ENCODE measurements at regions not wholly inside any gene's neighbourhood (a gene's known extent, or its start where the extent isn't known, plus 50 kb on each side); places are given as distances from the start of the nearest gene placed in this dataset.

DNA sequence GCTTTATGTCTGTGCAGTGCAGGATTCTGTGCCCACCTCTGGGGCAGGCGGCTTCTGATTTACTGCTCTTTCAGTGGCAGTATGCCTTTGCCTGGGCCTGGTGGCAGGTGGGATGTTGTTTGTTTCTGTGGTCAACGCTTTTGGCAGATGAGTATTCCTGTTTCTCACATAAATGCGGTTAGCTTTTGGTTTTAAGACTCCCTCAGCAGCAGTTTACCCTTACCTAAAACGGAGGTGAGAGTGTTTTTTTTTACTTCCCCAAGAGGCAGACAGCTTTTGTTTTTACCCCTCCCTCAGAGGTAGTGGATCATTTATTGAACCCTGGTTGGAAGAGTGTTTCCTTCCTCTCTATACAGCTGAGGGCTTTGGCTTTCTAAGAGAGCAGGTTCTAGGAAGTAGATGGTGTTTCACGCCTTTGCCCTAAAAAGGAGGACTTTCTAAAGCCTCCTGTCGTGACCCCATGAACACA lies 134.1 kb upstream of the PLSCR5 start:
- intact Hi-C loops (cut with micrococcal nuclease; ENCODE audit: unreplicated experiment) (no loop called here), in situ Hi-C loops (cut with HindIII; ENCODE audit: low pct_unique_long_range_greater_than_20kb, low sequenced_read_pairs) (no loop called here)
- Histone ChIP-seq H3K27me3 (ENCODE audit: control insufficient read depth, insufficient read depth, low read length) (no peaks in the 10 kb centered on the region), H3K27ac (ENCODE audit: low read length) (no peak overlapping the region), H3K4me1 (ENCODE audit: control insufficient read depth, insufficient read depth, low read length) (no peaks in the 10 kb centered on the region), H3K36me3 (ENCODE audit: control insufficient read depth, insufficient read depth, low read length) (no peaks in the 10 kb centered on the region), H3K4me3 (ENCODE audit: low read depth in 2 of 2, low read length in 2 of 2) (no peak overlapping the region), H3K9me3 (ENCODE audit: control insufficient read depth, insufficient read depth, low read depth, low read length) (peaks cover 4% of the 10 kb centered on the region; the same call in 1 of the 2 replicates)
- DNase-seq (ENCODE audit: low read depth, low spot score) (no peak), ATAC-seq (no peak)
- no peak for TF ChIP-seq SIN3A (IDR thresholded peaks at IDR 0.05; ENCODE audit: borderline replicate concordance, insufficient read depth, low read depth, low read length)
- POLR2A ChIA-PET: no interaction called here
- no TSS peak for BruUV-seq (replicated peaks)
- CTCF ChIA-PET: no interaction called here

DNA sequence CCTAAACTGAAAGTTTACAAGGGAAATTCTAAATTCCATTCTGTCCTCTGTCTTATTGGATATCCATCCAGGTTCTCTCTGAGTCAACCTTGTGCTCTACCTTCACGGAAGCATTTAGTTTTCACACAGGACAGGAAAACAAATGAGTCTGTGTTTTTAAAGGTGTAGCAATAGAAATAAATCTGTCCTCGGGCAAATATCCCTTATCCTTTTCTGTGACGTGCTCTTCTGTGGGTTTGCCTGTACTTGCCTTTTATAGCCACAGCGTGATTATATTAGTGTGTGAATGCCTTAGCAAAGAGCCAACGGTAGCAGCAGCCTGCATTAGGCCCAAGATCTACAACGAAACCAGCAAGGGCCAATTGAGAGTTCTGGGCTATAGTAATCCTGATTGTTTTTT lies 127.2 kb upstream of the PLSCR5 start:
- intact Hi-C loops (cut with micrococcal nuclease; ENCODE audit: unreplicated experiment) (no loop called here), in situ Hi-C loops (cut with HindIII; ENCODE audit: low pct_unique_long_range_greater_than_20kb, low sequenced_read_pairs) (no loop called here)
- H3K4me1 ChIP-seq (ENCODE audit: control insufficient read depth, insufficient read depth, low read length): no peaks in the 10 kb centered on the region
- DNase-seq (ENCODE audit: low read depth, low spot score) (no peak), ATAC-seq (no peak)
- no peaks in the 10 kb centered on the region for H3K27me3 ChIP-seq (ENCODE audit: control insufficient read depth, insufficient read depth, low read length)
- TF ChIP-seq, protein P1, sequence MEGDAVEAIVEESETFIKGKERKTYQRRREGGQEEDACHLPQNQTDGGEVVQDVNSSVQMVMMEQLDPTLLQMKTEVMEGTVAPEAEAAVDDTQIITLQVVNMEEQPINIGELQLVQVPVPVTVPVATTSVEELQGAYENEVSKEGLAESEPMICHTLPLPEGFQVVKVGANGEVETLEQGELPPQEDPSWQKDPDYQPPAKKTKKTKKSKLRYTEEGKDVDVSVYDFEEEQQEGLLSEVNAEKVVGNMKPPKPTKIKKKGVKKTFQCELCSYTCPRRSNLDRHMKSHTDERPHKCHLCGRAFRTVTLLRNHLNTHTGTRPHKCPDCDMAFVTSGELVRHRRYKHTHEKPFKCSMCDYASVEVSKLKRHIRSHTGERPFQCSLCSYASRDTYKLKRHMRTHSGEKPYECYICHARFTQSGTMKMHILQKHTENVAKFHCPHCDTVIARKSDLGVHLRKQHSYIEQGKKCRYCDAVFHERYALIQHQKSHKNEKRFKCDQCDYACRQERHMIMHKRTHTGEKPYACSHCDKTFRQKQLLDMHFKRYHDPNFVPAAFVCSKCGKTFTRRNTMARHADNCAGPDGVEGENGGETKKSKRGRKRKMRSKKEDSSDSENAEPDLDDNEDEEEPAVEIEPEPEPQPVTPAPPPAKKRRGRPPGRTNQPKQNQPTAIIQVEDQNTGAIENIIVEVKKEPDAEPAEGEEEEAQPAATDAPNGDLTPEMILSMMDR (IDR thresholded peaks at IDR 0.05): no peak
- TF ChIP-seq, protein P2, sequence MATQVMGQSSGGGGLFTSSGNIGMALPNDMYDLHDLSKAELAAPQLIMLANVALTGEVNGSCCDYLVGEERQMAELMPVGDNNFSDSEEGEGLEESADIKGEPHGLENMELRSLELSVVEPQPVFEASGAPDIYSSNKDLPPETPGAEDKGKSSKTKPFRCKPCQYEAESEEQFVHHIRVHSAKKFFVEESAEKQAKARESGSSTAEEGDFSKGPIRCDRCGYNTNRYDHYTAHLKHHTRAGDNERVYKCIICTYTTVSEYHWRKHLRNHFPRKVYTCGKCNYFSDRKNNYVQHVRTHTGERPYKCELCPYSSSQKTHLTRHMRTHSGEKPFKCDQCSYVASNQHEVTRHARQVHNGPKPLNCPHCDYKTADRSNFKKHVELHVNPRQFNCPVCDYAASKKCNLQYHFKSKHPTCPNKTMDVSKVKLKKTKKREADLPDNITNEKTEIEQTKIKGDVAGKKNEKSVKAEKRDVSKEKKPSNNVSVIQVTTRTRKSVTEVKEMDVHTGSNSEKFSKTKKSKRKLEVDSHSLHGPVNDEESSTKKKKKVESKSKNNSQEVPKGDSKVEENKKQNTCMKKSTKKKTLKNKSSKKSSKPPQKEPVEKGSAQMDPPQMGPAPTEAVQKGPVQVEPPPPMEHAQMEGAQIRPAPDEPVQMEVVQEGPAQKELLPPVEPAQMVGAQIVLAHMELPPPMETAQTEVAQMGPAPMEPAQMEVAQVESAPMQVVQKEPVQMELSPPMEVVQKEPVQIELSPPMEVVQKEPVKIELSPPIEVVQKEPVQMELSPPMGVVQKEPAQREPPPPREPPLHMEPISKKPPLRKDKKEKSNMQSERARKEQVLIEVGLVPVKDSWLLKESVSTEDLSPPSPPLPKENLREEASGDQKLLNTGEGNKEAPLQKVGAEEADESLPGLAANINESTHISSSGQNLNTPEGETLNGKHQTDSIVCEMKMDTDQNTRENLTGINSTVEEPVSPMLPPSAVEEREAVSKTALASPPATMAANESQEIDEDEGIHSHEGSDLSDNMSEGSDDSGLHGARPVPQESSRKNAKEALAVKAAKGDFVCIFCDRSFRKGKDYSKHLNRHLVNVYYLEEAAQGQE (IDR thresholded peaks at IDR 0.05; ENCODE audit: insufficient read depth in 1 of 2, low read depth in 2 of 2, low read length in 1 of 2): no peak
- no peak for TF ChIP-seq POLR2AphosphoS5 (IDR thresholded peaks at IDR 0.05; ENCODE audit: low read depth, low read length)
- POLR2A ChIA-PET: no interaction called here
- no TSS peak for BruUV-seq (replicated peaks)
- H3K27ac ChIP-seq (ENCODE audit: low read length): no peak overlapping the region
- H3K4me3 ChIP-seq (ENCODE audit: low read depth in 2 of 2, low read length in 2 of 2): no peak overlapping the region
- CTCF ChIA-PET: no interaction called here
- no peaks in the 10 kb centered on the region for H3K36me3 ChIP-seq (ENCODE audit: control insufficient read depth, insufficient read depth, low read length)
- no peaks in the 10 kb centered on the region; the same call in 1 of the 2 replicates for H3K9me3 ChIP-seq (ENCODE audit: control insufficient read depth, insufficient read depth, low read depth, low read length)

DNA sequence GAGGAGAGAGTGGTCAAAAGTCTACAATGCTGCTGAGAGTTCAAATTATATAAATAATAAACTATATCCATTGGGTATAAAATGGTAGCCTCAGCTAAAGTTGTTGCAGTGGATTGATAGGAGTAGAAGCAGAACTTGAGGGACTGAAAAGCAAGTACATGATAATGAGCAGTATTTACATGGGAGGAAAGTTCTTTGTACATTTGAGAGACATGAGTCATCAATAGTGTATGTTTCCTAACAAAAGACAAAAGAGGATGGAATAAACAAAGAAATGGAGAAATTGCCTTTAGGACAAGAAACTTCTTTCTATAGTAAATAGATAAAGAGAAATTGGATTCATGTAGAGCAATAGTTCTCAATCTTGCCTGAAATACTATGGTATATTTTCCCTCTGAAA lies 110.0 kb upstream of the PLSCR5 start:
- in situ Hi-C loops (cut with HindIII; ENCODE audit: low pct_unique_long_range_greater_than_20kb, low sequenced_read_pairs): no loop called here
- Histone ChIP-seq H3K9me3 (ENCODE audit: control insufficient read depth, insufficient read depth, low read depth, low read length) (no peaks in the 10 kb centered on the region), H3K27ac (ENCODE audit: low read length) (no peak overlapping the region), H3K4me1 (ENCODE audit: control insufficient read depth, insufficient read depth, low read length) (no peaks in the 10 kb centered on the region), H3K27me3 (ENCODE audit: control insufficient read depth, insufficient read depth, low read length) (no peaks in the 10 kb centered on the region), H3K36me3 (ENCODE audit: control insufficient read depth, insufficient read depth, low read length) (no peaks in the 10 kb centered on the region), H3K4me3 (ENCODE audit: low read depth in 2 of 2, low read length in 2 of 2) (no peak overlapping the region)
- TF ChIP-seq TCF7L2 (IDR thresholded peaks at IDR 0.05; ENCODE audit: low read depth, low read length): no peak
- TF ChIP-seq, protein P1 (IDR thresholded peaks at IDR 0.05): no peak
- no peak for TF ChIP-seq SIN3A (IDR thresholded peaks at IDR 0.05; ENCODE audit: borderline replicate concordance, insufficient read depth, low read depth, low read length)
- TF ChIP-seq, protein P2 (IDR thresholded peaks at IDR 0.05; ENCODE audit: insufficient read depth in 1 of 2, low read depth in 2 of 2, low read length in 1 of 2): no peak
- TF ChIP-seq POLR2AphosphoS5 (IDR thresholded peaks at IDR 0.05; ENCODE audit: low read depth, low read length): no peak
- ChIA-PET CTCF (no interaction called here), POLR2A (no interaction called here)
- DNase-seq (ENCODE audit: low read depth, low spot score) (no peak), ATAC-seq (no peak)
- intact Hi-C loops (cut with micrococcal nuclease; ENCODE audit: unreplicated experiment): no loop called here
- no TSS peak for BruUV-seq (replicated peaks)
